K562 (cell line): ENCODE measurements at regions not wholly inside any gene's neighbourhood (a gene's known extent, or its start where the extent isn't known, plus 50 kb on each side); places are given as distances from the start of the nearest gene placed in this dataset.
"Not testable (repeated sequence)": the region's sequence is repeated elsewhere in the genome, so short reads cannot be mapped to it uniquely, and the experiment has no call there.

Source experiments
- ATAC-seq: fragments of 200-7000 bp; cut with Tn5 transposase; 3 replicates; pipeline ENCODE4 v1.9.1; 2020; ENCODE audit warnings: moderate library complexity
- BruUV-seq: library from RNA; stranded (reverse); fragments of 400-500 nt; replicated peaks from 2 replicates; lab custom pipeline; 2021; lab: Mats Ljungman, UMichigan
- CTCF ChIA-PET: fragments of 300-600 bp; formaldehyde crosslinking; extraction: SDS; loops from one replicate; lab custom pipeline; 2021; ENCODE audit warnings: low intra/inter-chr PET ratio; lab: Yijun Ruan, JAX
- POLR2A ChIA-PET: fragments of 300-600, 350-650 bp; sonication (Branson Sonifier 250); formaldehyde crosslinking; extraction: SDS; loops from one replicate; lab custom pipeline; 2021; ENCODE audit warnings: antibody characterized with exemption, inconsistent platforms; lab: Yijun Ruan, JAX
- DNase-seq, 4 experiments: peaks; one replicate each; pipeline versions ENCODE4 v3.0.0 to v3.0.0-alpha.2; 2011 to 2018; ENCODE audit warnings: low spot score in 3 of 4, mixed read lengths in 3 of 4; ENCODE audit errors: extremely low read depth in 1 of 4
- FAIRE-seq: peaks from 2 replicates; lab custom pipeline; 2011; peaks lifted over from hg19 to GRCh38; lab: Jason Lieb, UNC
- H2AFZ ChIP-seq: 2 replicates; pipeline ENCODE4 v1.6.0; 2011; ENCODE audit warnings: low read depth, low read length, control low read depth, inconsistent platforms
- H3K27ac ChIP-seq: fragments of 200-600 bp; 3 replicates; pipeline ENCODE4 v1.8.0; 2011; ENCODE audit warnings: low read depth, mild to moderate bottlenecking, control low read depth, inconsistent platforms, low read length, moderate library complexity, mixed read lengths; ENCODE audit errors: extremely low read depth
- H3K27me3 ChIP-seq, 2 experiments: fragments of 300-600 bp in 1 of 2; 2 replicates in 1 of 2; 3 replicates in 1 of 2; pipeline versions ENCODE4 v1.6.0 to v1.8.0; 2011; ENCODE audit warnings: inconsistent platforms in 2 of 2, low read length in 2 of 2, mild to moderate bottlenecking in 1 of 2, mixed read lengths in 1 of 2, moderate library complexity in 1 of 2; ENCODE audit not compliant: control insufficient read depth in 2 of 2, insufficient read depth in 2 of 2
- H3K36me3 ChIP-seq: fragments of 300-600 bp; 3 replicates; pipeline ENCODE4 v1.8.0; 2011; ENCODE audit warnings: mild to moderate bottlenecking, low read length, inconsistent platforms; ENCODE audit not compliant: control insufficient read depth, insufficient read depth
- H3K4me1 ChIP-seq, 2 experiments: fragments of 200-600 bp in 1 of 2; replicated peaks in 1 of 2; 2 replicates in 1 of 2; 3 replicates in 1 of 2; pipeline versions ENCODE4 v1.5.1 to v1.8.0; 2011; ENCODE audit warnings: inconsistent platforms in 2 of 2, low read length in 2 of 2, mild to moderate bottlenecking in 1 of 2, mixed read lengths in 1 of 2, moderate library complexity in 1 of 2; ENCODE audit not compliant: control insufficient read depth in 2 of 2, insufficient read depth in 2 of 2
- H3K4me2 ChIP-seq: 2 replicates; pipeline ENCODE4 v1.6.1; 2011; ENCODE audit warnings: low read length, control low read depth, inconsistent platforms, mixed read lengths; ENCODE audit not compliant: insufficient read depth
- H3K4me3 ChIP-seq: fragments of 200-600 bp; sonication (generic), shearing (Covaris generic); 2 replicates; pipeline ENCODE4 v1.5.1; 2016; ENCODE audit warnings: control low read depth, inconsistent platforms
- H3K79me2 ChIP-seq: fragments of 200-600 bp; 3 replicates; pipeline ENCODE4 v1.8.0; 2011; ENCODE audit warnings: low read length, inconsistent platforms; ENCODE audit not compliant: control insufficient read depth, insufficient read depth
- H3K9ac ChIP-seq, 2 experiments: 2 replicates each; pipeline versions ENCODE4 v1.6.0 to v1.6.1; 2011; ENCODE audit warnings: low read depth in 2 of 2, low read length in 2 of 2, control low read depth in 1 of 2, inconsistent platforms in 1 of 2, mild to moderate bottlenecking in 1 of 2, mixed read lengths in 1 of 2; ENCODE audit not compliant: insufficient read depth in 1 of 2
- H3K9me1 ChIP-seq: one replicate; pipeline ENCODE4 v1.6.0; 2011; ENCODE audit warnings: inconsistent platforms, mild to moderate bottlenecking, low read length, moderate library complexity; ENCODE audit not compliant: control insufficient read depth, insufficient read depth
- H3K9me3 ChIP-seq: replicated peaks from 2 replicates; pipeline ENCODE4 v1.5.1; 2011; ENCODE audit warnings: low read depth, low read length, inconsistent platforms; ENCODE audit not compliant: control insufficient read depth, insufficient read depth
- H4K20me1 ChIP-seq: replicated peaks from 2 replicates; pipeline ENCODE4 v1.6.1; 2011; ENCODE audit warnings: low read length, inconsistent platforms, mixed read lengths; ENCODE audit not compliant: control insufficient read depth, insufficient read depth
- CSDE1 ChIP-seq, 2 experiments: fragments of 450-650 bp; IDR thresholded peaks; 2 replicates each; pipeline ENCODE4 v1.6.1; 2016; ENCODE audit warnings: mild to moderate bottlenecking in 1 of 2
- GTF2F1 ChIP-seq: IDR thresholded peaks from 2 replicates; pipeline ENCODE4 v1.6.1; 2011; ENCODE audit warnings: low read depth, low read length, improper control_type of control experiment
- KDM5B ChIP-seq: fragments of 200-600 bp; sonication (generic); IDR thresholded peaks from 2 replicates; pipeline ENCODE4 v1.6.1; 2012; ENCODE audit warnings: low read depth, mild to moderate bottlenecking, moderate library complexity, low read length, control low read depth, inconsistent platforms; ENCODE audit not compliant: insufficient replicate concordance
- MCM7 ChIP-seq, 2 experiments: fragments of 450-650 bp; IDR thresholded peaks; 2 replicates each; pipeline ENCODE4 v1.6.1; 2016 to 2018
- NCOA1 ChIP-seq: fragments of 450-650 bp; IDR thresholded peaks from 2 replicates; pipeline ENCODE4 v1.6.1; 2016; ENCODE audit warnings: low read depth
- NFRKB ChIP-seq: fragments of 450-650 bp; IDR thresholded peaks from 2 replicates; pipeline ENCODE4 v1.6.1; 2016; ENCODE audit warnings: low read depth
- RBM34 ChIP-seq: fragments of 200-400 bp; formaldehyde crosslinking; IDR thresholded peaks from 2 replicates; pipeline ENCODE4 v1.6.1; 2018; ENCODE audit warnings: low read length, borderline replicate concordance; ENCODE audit not compliant: insufficient read depth
- SLC30A9 ChIP-seq: fragments of 250-450 bp; sonication (Bioruptor Pico); IDR thresholded peaks from 2 replicates; pipeline ENCODE4 v1.8.0; 2022; ENCODE audit warnings: mild to moderate bottlenecking, moderate library complexity
- TAF15 ChIP-seq: fragments of 200-400 bp; formaldehyde crosslinking; IDR thresholded peaks from 2 replicates; pipeline ENCODE4 v1.6.1; 2017; ENCODE audit warnings: mild to moderate bottlenecking, low read depth, low read length, moderate library complexity
- TCF7L2 ChIP-seq: fragments of 150-350 bp; IDR thresholded peaks from 2 replicates; pipeline ENCODE4 v1.6.1; 2016; ENCODE audit warnings: low read depth, mild to moderate bottlenecking, low read length, moderate library complexity
- TEAD4 ChIP-seq, 2 experiments: sonication (generic) in 1 of 2; formaldehyde crosslinking in 1 of 2; IDR thresholded peaks; 2 replicates each; pipeline versions ENCODE4 v1.6.1 to v1.8.0; 2012 to 2022; ENCODE audit warnings: borderline replicate concordance in 1 of 2, inconsistent platforms in 1 of 2, low read length in 1 of 2, mild to moderate bottlenecking in 1 of 2, missing genetic modification reagents in 1 of 2
- ZNF584 ChIP-seq: fragments of 200-800 bp; sonication (Bioruptor generic); IDR thresholded peaks from 2 replicates; pipeline ENCODE4 v1.6.1; 2016; ENCODE audit warnings: low read depth, mild to moderate bottlenecking, missing genetic modification characterization, missing compliant biosample characterization
- ZNF764 ChIP-seq: fragments of 250-450 bp; sonication (Bioruptor Pico); IDR thresholded peaks from 2 replicates; pipeline ENCODE4 v1.4.0; 2020; ENCODE audit warnings: low read depth, mild to moderate bottlenecking, moderate library complexity
- WGBS: fragments of 100-300 bp; shearing (Covaris generic); methylation state at CpG from one replicate; pipeline ENCODE4 v1.1.6; 2016; ENCODE audit warnings: low coverage, mixed read lengths; ENCODE audit not compliant: insufficient coverage; ENCODE audit errors: missing lambda C conversion rate; 5-methylcytosine and 5-hydroxymethylcytosine counted together
- in situ Hi-C: fragments of 300-500 bp; cut with MboI; formaldehyde crosslinking; loops from 4 replicates; pipeline ENCODE4 v1.15.0; 2018; ENCODE audit warnings: inconsistent platforms, mixed read lengths
- intact Hi-C: fragments of 100-400 bp; cut with micrococcal nuclease; formaldehyde crosslinking; loops from 2 replicates; pipeline ENCODE4 v1.14.2; 2022
- TF ChIP-seq, protein P1 (sequence below): fragments of 200-400 bp; formaldehyde crosslinking; IDR thresholded peaks from 2 replicates; pipeline ENCODE4 v1.6.1; 2017; ENCODE audit warnings: mild to moderate bottlenecking, low read depth, low read length, moderate library complexity

- Histone ChIP-seq H3K4me3 (no peak overlapping the region), H3K9me3 (no peaks in the 10 kb centered on the region), H3K27me3 (no peaks in the 10 kb centered on the region), H3K4me1 (no peaks in the 10 kb centered on the region), H3K9me1 (no peaks in the 10 kb centered on the region), H3K27ac (no peak overlapping the region), H2AFZ (no peak overlapping the region), H4K20me1 (no peaks in the 10 kb centered on the region), H3K9ac (no peak overlapping the region), H3K36me3 (no peaks in the 10 kb centered on the region), H3K4me2 (no peak overlapping the region), H3K79me2 (no peaks in the 10 kb centered on the region)
- WGBS, result 8% methylated on average over 3 of the region's 3 CpGs
- in situ Hi-C loops, result no loop called here
- DNase-seq, result no peak
- intact Hi-C loops, result no loop called here
- ATAC-seq, result no peak
- ChIA-PET CTCF (no interaction called here), POLR2A (no interaction called here)
- TF ChIP-seq NCOA1 (no peak), ZNF584 (no peak), KDM5B (no peak), RBM34 (no peak), ZNF764 (no peak), SLC30A9 (CRISPR knock-in tag) (no peak), CSDE1 (IDR thresholded peaks at IDR 0.05) (no peak), TEAD4 (IDR thresholded peaks at IDR 0.05; ENCODE audit: low read length) (no peak), TEAD4 (CRISPR knock-in tag; IDR thresholded peaks at IDR 0.05; ENCODE audit: borderline replicate concordance) (no peak), TAF15 (no peak), GTF2F1 (no peak), MCM7 (IDR thresholded peaks at IDR 0.05) (no peak), NFRKB (no peak), TCF7L2 (no peak)
- TF ChIP-seq, protein P1, sequence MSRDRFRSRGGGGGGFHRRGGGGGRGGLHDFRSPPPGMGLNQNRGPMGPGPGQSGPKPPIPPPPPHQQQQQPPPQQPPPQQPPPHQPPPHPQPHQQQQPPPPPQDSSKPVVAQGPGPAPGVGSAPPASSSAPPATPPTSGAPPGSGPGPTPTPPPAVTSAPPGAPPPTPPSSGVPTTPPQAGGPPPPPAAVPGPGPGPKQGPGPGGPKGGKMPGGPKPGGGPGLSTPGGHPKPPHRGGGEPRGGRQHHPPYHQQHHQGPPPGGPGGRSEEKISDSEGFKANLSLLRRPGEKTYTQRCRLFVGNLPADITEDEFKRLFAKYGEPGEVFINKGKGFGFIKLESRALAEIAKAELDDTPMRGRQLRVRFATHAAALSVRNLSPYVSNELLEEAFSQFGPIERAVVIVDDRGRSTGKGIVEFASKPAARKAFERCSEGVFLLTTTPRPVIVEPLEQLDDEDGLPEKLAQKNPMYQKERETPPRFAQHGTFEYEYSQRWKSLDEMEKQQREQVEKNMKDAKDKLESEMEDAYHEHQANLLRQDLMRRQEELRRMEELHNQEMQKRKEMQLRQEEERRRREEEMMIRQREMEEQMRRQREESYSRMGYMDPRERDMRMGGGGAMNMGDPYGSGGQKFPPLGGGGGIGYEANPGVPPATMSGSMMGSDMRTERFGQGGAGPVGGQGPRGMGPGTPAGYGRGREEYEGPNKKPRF, result no peak
- FAIRE-seq, result no peak
- BruUV-seq, result no TSS peak
Measured at GRCh38 chr2:36163520-36164254, 191.9 kb upstream of the CRIM1 start.

DNA sequence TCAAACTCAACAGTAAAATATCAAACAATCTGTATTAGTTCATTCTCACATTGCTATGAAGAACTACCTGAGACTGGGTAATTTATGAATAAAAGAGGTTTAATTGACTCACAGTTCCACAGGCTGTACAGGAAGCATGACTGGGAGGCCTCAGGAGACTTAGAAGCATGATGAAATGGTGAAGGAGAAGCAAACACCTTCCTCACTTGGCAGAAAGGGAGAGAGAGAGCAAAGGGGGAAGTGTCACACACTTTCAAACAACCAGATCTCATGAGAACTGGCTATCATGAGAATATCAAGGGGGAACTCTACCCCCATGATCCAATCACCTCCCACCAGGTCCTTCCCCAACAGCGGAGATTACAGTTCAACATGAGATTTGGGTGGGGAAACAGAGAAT lies 198.5 kb upstream of the CRIM1 start:
- H3K4me3 ChIP-seq, H3K9me3 ChIP-seq, in situ Hi-C loops, DNase-seq, FAIRE-seq, H3K4me2 ChIP-seq, H3K4me1 ChIP-seq, BruUV-seq, H3K27me3 ChIP-seq, POLR2A ChIA-PET, H3K27ac ChIP-seq, H3K79me2 ChIP-seq, intact Hi-C loops, H3K9ac ChIP-seq, ATAC-seq, H4K20me1 ChIP-seq, H2AFZ ChIP-seq, H3K36me3 ChIP-seq, CTCF ChIA-PET, H3K9me1 ChIP-seq: not testable (repeated sequence)
- WGBS, result 6% methylated on average over 1 of the region's 1 CpG
